Pons (tissue), 1 donor: ENCODE measurements at regions not wholly inside any gene's neighbourhood (a gene's known extent, or its start where the extent isn't known, plus 50 kb on each side); places are given as distances from the start of the nearest gene placed in this dataset.
"Not testable (repeated sequence)": the region's sequence is repeated elsewhere in the genome, so short reads cannot be mapped to it uniquely, and the experiment has no call there.

Experiments used
- DNase-seq: peaks from one replicate; pipeline ENCODE4 v3.0.0-alpha.2; 2016; ENCODE audit warnings: low spot score

DNA sequence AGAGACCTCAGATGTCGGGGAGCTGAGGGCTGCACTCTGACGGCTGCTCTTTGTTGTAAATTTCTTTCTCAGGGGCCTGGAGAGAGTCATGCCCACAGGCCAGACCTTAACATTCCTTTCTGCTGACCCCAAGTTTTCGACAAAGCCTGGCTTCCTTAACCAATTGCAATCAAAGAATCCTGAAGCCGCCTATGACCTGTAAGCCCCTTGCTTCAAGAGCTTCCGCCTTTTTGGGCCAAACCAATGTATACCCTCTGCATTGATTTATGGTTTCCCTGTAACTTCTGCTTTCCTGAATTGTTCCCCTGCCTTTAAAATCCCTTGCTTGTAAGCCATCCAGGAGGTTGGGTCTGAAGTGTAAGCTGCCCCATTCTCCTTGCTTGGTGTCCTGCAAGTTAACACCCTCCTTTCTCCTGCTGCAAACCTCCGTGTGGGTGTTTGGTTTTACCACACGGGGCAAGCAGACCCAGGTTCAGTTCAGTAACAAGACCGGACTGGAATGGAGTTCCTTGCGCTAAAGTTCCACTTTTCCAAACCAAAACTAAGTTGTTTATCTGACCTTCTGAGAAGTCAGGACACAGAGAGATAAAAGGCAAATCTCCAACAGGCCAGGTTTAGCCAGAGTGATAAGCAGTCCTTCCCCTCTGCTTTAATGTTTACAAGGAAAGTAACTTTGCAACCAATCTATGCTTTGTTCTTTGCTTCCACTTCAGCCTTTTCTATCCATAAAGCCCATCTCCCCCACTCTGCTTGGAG lies 141.6 kb downstream of the KCNJ12 start:
- DNase-seq = no peak

DNA sequence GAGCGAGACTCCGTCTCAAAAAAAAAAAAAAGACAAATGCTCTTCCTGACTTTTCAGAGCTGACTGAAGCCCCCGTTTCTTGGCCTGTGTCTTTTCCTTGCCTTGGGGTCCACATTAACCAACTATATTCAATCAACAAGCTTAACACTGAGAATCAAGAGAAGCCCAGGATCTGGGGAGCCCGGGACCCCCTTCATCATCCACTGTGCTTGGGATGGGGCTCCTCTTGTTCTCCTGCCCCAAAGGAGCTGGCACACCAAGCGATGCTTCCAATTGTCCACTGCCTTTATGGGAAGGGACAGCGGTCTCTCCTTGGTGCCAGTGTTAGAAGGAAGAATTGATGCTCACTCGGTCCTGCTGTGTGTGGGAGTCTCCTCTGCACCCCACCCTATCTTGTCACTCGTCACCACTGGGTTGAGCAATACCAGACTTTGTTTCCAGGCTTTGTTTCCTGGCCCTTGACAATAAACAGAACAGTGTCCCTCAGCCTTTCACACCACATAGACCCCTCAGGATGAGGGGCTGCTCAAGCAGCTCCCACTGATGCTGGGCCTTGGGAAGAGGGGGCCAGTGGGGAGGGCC lies 146.7 kb downstream of the KCNJ12 start:
- DNase-seq = no peak

DNA sequence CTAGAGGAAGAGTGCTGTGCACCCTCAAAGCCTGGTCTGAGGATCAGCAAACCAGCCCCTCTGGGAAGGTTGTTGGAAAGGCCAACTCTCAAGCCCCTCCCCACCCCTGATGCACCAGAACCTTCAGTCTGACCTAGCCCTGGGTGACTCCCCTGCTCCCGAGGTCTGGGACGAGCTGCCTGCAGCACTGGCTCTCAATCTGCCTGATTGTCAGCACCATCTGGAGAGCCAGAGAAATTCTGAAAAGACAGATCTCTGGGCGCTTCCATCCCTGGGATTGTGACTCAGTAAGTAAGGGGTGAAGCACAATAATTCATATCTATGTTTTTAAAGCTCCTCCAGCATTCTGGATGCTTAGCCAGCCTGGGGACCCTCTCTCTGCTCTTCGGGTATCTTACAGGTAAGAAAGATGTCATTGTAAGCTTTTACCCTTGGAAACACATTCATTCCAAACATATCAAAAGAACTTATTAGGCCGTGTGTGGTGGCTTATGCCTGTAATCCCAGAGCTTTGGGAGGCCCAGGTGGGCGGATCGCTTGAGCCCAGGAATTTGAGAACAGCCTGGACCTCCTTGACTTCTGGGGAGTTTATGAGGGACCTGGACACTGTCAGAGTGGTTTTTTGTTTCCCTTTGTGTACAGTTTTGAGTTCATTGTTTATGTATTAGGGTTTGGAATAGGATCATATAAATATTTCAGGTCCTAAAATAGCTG lies 147.5 kb downstream of the KCNJ12 start:
- DNase-seq = no peak

DNA sequence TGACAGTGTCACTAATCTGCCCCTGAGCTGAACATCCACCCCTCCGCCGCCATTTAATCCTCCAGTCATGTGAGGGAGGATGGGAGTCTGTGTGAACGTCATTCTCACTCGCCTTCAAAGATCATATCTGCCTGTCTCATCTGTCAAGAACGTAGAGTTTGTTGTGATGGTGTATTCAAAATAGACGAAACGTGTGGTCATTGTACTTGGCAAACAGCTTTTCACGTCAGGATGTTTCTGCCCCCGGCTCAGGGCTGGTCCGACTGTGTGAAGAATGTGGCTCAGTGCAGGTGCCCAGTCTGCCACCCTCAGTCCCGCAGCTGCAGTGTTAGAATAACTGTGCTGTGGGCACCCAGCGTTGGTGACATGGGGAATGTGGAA lies 148.0 kb downstream of the KCNJ12 start:
- DNase-seq = no peak

DNA sequence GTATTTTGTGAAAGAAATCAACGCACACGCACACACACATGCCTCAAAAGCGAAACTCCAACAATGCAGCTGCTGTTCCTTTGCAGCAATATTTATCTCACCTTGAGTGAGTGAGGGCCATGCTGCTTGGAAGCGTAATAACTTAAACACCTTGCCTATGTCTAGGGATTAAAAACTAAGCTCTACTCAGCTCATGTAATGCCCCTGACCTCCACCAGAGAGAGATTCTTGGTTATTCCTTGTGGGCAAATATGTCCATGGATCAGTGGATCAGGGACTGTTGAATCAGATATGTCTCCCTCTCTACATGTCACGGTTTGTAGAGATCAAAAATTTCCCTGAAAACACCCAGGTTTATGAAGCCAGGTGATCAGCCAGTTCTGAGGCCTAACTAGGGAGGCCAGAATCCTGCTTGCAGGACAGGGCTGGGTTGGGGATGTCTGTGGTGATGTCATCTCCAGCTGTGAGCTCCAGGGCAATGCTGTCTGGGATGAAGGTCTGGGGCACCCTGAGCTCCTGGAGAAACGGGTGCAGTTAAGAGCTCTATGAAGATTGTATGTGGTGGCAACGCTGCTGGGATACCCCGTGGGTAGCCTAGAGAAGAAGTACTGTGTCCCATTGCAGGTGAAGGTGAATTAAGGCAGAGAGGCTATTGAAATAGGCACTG lies 149.4 kb downstream of the KCNJ12 start:
- no peak for DNase-seq

DNA sequence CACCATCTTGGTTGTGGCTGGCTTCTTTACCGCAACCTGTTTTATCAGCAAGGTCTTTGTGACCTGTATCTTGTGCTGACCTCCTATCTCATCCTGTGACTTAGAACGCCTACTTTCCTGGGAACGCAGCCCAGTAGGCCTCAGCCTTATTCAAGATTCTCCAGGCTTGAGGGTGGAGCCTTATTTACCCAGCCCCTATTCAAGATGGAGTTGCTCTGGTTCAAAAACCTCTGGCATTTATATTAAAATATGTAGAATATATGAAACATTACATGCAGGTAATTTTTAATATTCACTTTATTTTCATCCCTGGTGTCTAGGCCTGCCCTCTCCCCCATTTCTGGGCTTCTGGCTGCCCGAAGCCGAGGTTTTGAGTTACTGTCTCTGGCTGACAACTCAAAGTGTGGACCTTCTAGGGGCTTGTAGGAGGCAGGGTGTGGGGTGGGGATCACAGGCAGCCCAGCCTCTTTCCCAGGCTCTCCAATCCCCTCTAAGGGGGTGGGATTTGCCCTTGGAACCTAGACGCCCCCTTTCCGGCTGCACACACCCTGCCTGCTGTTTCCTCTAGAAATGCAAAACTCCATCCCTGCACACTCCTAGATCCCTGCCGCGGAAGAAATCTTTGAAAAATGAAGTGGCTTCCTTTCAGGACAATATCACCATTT lies 152.0 kb downstream of the KCNJ12 start:
- DNase-seq = no peak

DNA sequence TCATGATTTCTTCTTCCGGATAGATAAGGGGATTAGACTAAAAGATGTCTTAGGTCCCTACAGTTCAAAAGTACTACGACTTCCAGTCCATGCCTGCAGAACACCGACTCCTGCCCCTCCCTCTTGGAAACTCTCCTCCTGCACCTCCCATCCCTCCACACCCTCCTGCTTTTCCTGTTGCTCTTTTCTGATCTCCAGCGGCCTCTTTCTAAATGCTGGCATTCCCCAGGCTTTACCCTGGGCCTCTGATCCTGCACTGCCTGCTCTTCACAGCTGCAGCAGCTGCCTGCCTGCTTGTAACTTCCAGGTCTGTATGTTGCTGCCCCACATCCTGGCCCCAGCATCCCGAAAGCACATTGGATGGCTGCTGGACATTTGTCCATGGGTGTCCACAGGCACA lies 154.2 kb downstream of the KCNJ12 start:
- DNase-seq = no peak

DNA sequence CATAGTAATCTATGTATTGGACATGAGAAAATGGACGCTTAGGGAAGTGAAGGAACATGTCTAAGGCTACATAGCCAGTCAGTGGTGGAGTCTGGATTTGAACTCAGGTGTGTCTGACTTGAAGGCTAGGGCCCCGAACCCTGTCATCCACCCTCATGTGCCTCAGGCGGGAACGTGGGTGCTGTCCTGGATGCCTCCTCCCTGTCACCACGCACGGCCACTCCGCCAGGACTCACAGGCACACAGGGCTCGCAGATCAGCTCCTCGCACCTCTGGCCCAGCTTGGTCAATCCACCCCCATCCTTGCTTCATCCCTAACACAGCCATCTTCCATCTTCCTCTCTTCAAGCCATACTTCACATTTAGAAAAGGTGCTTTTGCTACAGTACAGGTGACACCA lies 154.7 kb downstream of the KCNJ12 start:
- DNase-seq = no peak

DNA sequence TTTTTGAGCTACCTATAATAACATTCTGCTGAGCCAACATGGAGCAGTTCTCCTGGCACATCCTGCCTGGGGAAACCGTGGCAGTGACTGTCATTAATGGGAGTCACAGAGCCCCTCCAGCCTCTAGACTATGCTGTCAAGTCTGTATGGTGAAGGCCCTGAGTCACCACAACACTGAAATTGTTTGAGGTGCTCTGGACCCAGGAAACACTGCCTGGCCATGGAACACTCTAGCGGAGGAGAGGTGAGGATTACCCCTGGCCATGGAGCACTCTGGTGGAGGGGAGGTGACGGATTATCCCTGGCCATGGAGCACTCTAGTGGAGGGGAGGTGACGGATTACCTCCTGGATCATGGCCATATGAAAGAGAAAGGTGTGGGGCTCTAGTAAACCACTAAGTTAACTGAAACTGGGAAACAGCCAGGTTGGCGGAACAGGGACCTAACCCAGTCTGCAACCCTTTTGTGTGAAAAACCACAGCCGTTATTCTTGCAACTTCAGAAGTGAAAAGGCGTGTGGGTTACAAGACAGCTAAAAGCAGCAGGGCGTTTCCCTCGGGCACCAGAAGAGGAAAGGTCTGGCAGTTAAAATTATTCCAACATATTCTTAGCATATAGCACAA lies 156.7 kb downstream of the KCNJ12 start:
- no peak for DNase-seq

DNA sequence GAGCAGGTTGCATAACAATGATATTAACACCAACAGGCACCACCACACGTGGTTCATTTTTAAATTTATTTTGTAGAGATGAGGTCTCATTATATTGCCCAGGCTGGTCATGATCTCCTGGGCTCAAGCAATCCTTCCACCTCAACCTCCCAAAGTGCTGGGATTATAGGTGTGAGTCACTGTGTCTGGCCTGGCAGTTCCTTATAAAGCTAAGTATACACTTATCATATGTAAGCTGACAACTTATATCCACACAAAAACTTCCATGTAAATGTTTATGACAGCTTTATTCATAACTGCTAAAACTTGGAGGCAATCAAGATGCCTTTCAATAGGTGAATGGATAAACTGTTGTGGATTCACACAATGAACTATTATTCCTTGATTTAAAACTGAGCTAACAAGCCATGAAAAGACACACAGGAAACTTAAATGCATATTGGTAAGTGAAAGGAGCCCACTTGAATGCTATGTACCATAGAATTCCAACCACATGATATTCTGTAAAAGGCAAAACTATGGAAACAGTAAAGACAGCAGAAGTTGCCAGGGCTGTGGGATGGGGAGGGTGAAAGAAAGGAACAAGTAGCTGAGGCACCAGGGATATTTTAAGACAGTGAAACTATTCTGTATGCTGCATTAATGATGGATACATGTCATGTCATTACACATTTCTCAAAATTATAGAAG lies 156.5 kb upstream of the KCNJ18 start:
- DNase-seq = no peak

DNA sequence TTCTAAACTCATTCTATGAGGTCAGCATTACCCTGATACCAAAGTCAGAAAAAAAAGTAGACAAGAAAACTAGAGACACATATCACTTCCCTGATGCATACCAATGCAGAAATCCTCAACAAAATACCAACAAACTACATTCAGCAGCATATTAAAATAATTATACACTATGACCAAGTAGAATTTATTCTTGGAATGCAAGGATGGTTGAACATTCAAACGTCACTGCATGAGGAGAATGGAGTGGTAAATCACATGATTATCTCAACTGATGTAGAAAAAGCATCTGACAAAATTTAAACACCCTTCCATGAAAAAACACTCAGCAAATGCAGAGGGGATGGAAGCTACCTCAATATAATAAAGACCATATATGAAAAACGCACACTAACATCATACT lies 155.0 kb upstream of the KCNJ18 start:
- DNase-seq = no peak

DNA sequence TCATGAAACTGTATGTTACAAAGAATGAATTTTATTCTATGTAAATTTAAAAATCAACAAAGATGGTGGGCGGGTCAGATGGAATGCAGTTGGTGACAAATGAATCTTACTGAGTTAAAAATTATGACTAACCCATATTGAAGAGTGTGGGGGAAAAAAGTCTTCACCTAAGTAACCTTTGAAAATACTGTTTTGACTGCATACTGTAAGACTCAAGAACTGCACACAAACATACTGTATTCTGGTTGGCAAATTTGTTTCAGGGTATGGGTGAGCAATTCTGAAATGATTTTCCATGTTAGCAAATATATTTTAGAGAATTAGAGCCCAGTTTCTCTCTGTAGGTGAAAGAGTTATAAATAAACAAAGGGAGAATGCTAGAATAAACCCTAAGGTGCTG lies 153.7 kb upstream of the KCNJ18 start:
- DNase-seq = no peak

DNA sequence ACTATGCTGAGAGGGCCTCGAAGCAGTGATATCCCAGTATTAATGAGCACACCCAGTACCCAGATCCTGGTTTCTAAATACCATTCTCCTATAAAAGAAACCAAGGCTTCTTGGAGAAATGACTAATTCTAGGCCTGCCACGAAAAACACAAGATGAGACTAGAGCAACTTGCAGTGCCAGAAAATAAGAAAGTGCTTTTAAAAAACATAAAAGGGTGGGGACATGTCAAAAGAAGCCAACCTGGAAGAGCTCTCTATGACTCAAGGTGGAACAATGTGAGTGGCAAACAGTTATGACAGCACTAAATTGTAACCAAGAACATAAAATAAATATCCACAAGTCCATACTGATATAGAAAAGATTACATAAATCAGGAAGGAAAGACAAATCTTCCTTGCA lies 153.2 kb upstream of the KCNJ18 start:
- no peak for DNase-seq

DNA sequence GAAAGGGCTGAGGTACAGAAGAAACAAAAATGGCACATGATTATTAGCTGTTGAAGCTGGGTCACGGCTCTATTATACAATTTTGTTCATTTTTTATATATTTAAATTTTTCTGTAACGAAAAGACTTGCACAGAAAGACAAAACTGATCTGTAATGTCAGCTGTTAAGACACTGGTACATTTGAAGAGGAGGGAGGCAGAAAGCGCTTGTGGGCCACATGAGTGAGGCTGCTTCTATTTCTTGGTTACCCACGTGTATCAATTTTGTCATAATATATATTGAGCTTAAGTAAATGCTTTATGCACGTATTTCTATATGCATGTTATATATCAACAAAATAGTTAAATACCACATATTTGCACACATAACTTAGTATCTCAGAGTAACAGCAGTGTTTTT lies 151.8 kb upstream of the KCNJ18 start:
- no peak for DNase-seq

DNA sequence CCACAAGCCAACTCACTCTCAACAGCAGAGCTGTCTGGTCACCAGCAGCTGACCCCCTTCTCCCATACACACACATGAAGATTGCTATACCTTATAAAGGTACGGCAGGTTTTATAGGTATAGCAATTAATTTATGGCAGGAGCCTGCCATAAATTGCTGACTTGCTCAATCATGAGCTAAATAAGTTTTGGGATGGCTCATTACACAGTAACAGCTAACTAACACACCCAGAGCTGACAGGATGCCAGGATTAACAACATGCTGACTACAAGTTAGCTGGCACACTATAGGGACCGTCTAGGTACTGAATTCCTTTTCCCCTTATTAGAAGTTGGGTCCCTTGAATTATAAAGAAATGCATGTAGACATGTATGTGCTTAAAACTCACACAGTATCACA lies 150.3 kb upstream of the KCNJ18 start:
- DNase-seq = no peak

DNA sequence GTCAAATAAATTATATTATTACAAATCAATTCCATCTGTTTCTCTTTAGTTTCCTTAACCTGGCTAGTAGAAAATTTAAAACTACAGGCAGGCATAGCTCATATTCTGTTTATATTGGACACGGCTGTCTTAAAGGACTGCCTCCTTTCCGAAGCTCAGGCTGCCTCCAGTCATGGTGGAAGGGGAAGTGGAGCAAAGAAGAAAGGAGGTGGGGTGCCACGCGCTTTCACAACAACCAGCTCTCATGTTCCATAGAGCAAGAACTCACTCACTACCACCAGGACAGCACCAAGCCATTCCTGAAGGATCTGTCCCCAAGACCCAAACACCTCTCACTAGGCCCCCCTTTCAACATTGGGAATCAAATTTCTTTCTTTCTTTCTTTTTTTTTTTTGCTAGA lies 149.3 kb upstream of the KCNJ18 start:
- DNase-seq = no peak

DNA sequence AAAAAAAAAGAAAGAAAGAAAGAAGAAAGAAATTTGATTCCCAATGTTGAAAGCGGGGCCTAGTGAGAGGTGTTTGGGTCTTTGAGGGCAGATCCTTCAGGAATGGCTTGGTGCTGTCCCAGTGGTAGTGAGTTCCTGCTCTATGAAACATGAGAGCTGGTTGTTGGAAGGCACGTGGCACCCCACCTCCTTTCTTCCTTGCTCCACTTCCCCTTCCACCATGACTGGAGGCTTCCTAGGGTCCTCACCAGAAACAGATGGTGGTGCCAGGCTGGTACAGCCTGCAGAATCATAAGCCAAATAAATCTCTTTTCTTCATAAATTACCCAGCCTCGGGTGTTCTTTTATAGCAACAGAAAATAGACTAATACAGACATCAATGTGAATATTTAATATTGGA lies 147.3 kb upstream of the KCNJ18 start:
- DNase-seq = no peak

DNA sequence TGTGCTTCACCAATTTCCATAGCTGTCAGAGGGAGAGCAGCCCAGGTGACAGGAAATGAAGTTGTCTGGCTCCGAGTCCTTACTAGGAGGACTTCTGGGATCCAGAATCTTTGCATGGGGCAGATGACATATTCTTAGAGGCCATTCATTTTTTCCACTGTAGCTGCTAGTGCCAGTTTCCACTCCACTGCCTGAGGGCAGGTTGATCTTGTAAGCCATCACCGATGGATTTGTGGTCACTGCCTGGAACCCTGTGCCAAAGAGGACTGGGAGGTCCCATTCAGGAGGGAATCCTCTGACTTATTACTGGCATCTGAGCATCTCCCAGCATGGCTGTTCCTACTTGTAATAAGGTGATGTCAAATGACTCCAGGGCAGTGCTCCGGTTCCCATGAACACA lies 144.1 kb upstream of the KCNJ18 start:
- no peak for DNase-seq

DNA sequence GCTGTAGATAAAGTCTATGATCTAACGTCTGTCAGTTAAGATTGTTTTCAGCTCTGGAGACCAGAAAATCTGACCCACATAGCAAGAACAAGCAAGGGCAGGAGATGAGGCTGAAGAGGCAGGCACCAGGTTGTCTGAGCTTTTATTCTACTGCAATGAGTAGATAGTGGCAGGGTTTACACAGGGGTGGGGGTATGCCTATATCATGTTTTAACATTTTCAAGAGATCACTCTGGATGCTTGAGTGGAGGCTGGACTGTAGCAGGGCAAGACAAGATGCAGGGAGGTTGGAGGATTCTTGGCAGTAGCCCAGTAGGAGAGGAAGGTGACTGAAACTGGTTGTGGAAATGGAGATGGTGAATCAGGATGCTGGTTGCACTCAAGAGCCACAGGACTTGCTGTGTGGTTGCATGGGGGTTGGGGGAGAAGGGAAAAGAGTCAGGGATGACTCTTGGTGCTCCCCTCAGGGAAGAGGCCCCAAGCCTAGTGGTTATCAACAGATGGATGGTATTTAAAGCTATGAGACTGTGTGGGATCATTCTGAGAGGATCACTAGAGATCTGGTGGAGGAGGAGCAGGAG lies 143.1 kb upstream of the KCNJ18 start:
- no peak for DNase-seq

DNA sequence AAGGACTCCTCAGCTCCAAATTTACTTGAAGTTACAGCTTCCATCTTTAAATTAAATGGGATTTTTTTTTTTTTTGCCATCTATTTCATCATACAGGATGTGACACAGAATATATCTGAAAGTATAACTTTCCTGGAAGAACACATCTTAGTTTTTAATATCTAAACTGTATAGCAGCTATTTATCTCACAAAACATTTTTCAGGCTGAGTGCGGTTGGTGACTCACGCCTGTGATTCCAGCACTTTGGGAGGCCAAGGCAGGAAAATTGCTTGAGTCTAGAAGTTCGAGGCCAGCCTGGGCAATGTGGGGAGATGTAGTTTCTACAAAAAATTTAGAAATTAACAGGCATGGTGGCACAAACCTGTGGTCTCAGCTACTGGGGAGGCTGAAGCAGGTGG lies 142.3 kb upstream of the KCNJ18 start:
- DNase-seq = not testable (repeated sequence)
